ENCODE measurements at regions not wholly inside any gene's neighbourhood (a gene's known extent, or its start where the extent isn't known, plus 50 kb on each side); places are given as distances from the start of the nearest gene placed in this dataset.

GRCh38 chr6:105825210-105825609 is 260.9 kb upstream of the PRDM1 start:
- H3K4me1 Mint-ChIP-seq (ENCODE audit: low read depth): peaks cover 4% of the 10 kb centered on the region
- peaks cover 4% of the 10 kb centered on the region for H3K9me3 Mint-ChIP-seq
- H3K4me3 Mint-ChIP-seq: no peak overlapping the region
- no peak overlapping the region for H3K27ac Mint-ChIP-seq
- peaks cover 7% of the 10 kb centered on the region for H3K27me3 Mint-ChIP-seq
- no peaks in the 10 kb centered on the region for H3K36me3 Mint-ChIP-seq (ENCODE audit: low read depth)

GRCh38 chr6:105824732-105825131 is 261.4 kb upstream of the PRDM1 start:
- Mint-ChIP-seq H3K4me3 (no peak overlapping the region), H3K27ac (no peak overlapping the region), H3K4me1 (ENCODE audit: low read depth) (peaks cover 4% of the 10 kb centered on the region), H3K9me3 (peaks cover 4% of the 10 kb centered on the region), H3K36me3 (ENCODE audit: low read depth) (no peaks in the 10 kb centered on the region), H3K27me3 (peaks cover 7% of the 10 kb centered on the region)

GRCh38 chr6:105821777-105822176 is 264.4 kb upstream of the PRDM1 start:
- Mint-ChIP-seq H3K36me3 (ENCODE audit: low read depth) (no peaks in the 10 kb centered on the region), H3K4me3 (no peak overlapping the region), H3K27me3 (peaks cover 3% of the 10 kb centered on the region), H3K9me3 (peaks cover 4% of the 10 kb centered on the region), H3K27ac (no peak overlapping the region), H3K4me1 (ENCODE audit: low read depth) (peaks cover 4% of the 10 kb centered on the region)

DNA sequence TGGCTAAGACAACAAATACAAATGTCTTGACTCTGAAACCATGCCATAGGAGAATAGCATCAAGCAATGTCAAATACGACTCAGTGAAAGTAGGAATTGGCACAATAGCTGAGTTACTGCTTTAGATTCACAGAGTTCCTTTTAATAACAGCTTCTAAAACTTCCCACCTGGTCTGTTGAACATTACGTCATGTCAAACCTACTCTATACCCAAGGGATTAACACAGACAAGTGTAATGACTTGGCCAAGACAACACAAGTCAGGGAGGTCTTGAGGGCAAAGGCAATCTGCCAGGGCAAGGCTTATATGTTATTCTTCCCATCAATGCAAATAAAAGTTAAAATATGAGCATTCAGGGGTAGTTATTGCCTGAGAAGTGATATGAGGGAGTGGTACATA is 265.1 kb upstream of the PRDM1 start:
- Mint-ChIP-seq H3K4me1 (ENCODE audit: low read depth) (peaks cover 8% of the 10 kb centered on the region), H3K36me3 (ENCODE audit: low read depth) (no peaks in the 10 kb centered on the region), H3K9me3 (peaks cover 4% of the 10 kb centered on the region), H3K27ac (no peak overlapping the region), H3K27me3 (peaks cover 3% of the 10 kb centered on the region), H3K4me3 (no peak overlapping the region)

DNA sequence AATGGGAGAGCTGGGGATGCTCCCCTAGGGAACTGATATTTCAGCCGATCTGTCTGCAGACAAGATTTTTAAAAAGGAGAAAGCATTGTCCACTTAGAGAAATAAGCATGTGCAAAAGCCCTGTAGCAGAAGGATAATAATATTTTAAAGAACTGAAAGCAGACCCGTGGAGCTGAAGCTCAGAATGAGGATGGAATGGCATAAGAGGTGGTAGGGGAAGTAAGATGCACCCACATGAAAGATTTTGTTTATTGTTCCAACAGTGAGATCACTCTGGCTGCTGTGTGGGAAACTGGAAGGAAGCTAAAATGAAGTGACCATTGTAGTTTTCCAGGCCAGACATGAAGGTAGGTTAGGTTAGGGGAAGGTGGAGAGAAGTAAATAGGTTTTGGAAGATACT is 266.4 kb upstream of the PRDM1 start:
- Mint-ChIP-seq H3K4me3 (no peak overlapping the region), H3K36me3 (ENCODE audit: low read depth) (no peaks in the 10 kb centered on the region), H3K27me3 (no peaks in the 10 kb centered on the region), H3K4me1 (ENCODE audit: low read depth) (peaks cover 21% of the 10 kb centered on the region), H3K27ac (no peak overlapping the region), H3K9me3 (peaks cover 4% of the 10 kb centered on the region)

DNA sequence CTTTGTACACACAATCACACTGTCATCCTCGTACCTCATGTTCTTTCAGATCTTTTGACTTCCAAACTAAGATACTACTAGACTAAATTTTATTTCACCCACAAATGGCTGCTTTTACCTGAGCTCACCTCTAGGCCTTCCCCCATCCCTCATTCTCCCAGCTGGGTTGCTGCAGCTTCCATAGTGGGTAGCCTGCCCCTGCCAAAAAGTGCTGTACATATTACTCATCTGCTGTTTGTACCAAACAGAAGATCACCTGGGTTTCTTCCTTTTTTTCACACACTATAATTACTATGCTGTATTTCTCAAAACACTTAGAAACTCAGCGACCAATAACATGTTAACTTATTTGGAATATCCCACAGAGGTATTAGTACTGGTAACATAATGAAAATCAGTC is 267.6 kb upstream of the PRDM1 start:
- Mint-ChIP-seq H3K4me1 (ENCODE audit: low read depth) (peaks cover 22% of the 10 kb centered on the region), H3K27me3 (no peaks in the 10 kb centered on the region), H3K36me3 (ENCODE audit: low read depth) (no peaks in the 10 kb centered on the region), H3K9me3 (peaks cover 4% of the 10 kb centered on the region), H3K27ac (no peak overlapping the region), H3K4me3 (no peak overlapping the region)

GRCh38 chr6:105817961-105818360 is 268.2 kb upstream of the PRDM1 start:
- Mint-ChIP-seq H3K27me3 (no peaks in the 10 kb centered on the region), H3K4me1 (ENCODE audit: low read depth) (peaks cover 22% of the 10 kb centered on the region), H3K27ac (no peak overlapping the region), H3K9me3 (peaks cover 4% of the 10 kb centered on the region), H3K4me3 (no peak overlapping the region), H3K36me3 (ENCODE audit: low read depth) (no peaks in the 10 kb centered on the region)

DNA sequence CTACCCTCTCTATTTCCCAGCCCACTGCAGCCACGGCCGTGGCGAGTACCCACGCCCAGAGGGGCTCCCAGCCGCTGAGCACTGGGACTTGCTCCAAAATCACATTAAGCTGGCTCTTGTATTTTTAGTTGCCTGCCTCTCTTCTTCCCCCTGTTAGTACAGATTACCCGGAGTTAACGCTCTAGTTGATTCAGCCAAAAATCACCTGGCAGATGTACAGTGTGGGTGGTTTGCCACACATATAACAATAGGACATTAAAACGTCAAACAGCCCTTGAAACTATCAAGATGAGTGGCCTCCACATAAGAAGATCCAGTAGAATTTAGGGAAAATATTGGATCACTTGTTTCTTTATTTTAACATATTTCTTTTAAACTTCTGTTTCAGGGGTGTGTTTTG is 268.8 kb upstream of the PRDM1 start:
- H3K4me3 Mint-ChIP-seq: no peak overlapping the region
- H3K27ac Mint-ChIP-seq: no peak overlapping the region
- H3K27me3 Mint-ChIP-seq: peaks cover 3% of the 10 kb centered on the region
- peaks cover 4% of the 10 kb centered on the region for H3K9me3 Mint-ChIP-seq
- no peaks in the 10 kb centered on the region for H3K36me3 Mint-ChIP-seq (ENCODE audit: low read depth)
- peaks cover 22% of the 10 kb centered on the region for H3K4me1 Mint-ChIP-seq (ENCODE audit: low read depth)

DNA sequence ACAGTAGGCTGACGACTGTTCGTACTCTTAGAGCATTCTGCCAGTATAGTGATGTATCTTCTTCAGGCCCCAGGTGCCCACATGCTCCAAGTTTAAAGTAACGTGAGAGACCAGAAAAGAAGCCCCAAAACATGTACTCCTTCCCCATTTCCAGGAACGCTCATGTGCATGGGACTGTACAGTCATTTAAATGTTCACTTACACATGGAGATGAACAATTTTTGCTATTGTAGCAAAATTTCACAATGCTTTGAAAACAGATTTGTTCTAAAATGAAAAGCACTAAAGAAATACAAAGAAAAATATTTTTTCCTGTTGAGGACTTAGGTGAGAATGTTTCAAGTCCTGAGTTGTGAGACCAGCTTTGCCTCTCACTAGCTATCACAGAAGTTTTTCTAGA is 269.3 kb upstream of the PRDM1 start:
- H3K4me1 Mint-ChIP-seq (ENCODE audit: low read depth): peaks cover 22% of the 10 kb centered on the region
- H3K36me3 Mint-ChIP-seq (ENCODE audit: low read depth): no peaks in the 10 kb centered on the region
- no peak overlapping the region for H3K27ac Mint-ChIP-seq
- no peak overlapping the region for H3K4me3 Mint-ChIP-seq
- peaks cover 3% of the 10 kb centered on the region for H3K9me3 Mint-ChIP-seq
- H3K27me3 Mint-ChIP-seq: peaks cover 5% of the 10 kb centered on the region

DNA sequence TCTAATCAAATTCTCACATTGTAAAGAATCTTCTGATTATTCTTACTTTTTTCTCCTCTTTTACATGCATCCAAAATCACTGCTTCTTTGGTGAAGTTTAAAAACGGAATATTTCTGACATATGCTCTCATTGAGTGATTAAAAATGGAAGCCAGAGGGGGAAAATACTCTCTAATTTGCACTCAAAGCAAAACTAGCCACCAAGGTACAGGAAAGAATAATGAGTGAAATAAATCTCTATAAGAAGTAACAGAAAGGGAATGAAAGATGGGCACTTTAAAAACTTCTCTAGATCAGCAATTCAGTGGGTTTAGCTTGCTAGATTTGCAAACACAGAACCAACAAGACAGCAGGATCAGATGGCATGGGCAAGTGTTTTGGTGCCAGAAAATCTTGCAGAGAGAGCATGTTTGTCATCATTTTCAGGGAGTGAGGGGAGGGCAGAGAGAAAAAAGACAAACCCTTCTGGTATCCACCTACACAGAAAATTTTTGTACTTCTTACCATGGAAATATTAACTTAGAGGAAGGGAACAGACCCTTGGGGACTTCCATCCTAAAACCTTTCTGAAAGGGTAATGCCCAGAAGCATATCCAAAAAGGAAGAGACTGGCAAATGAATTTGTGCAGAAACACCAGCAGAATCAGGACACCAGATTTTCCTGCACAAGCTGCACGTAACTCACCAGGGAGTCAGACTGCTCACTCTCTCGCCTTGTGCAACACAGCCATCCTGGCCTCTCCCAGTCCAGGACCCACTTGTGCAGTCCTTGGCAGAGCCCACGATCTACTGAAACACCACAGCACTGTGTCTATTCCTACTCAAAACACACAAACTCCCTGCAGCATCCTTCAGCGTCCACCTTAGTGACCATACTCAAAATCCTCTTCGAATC is 270.2 kb upstream of the PRDM1 start:
- H3K4me1 Mint-ChIP-seq (ENCODE audit: low read depth): peaks cover 23% of the 10 kb centered on the region

GRCh38 chr6:105814745-105815536 is 271.2 kb upstream of the PRDM1 start:
- no peak overlapping the region for H3K4me3 Mint-ChIP-seq
- no peaks in the 10 kb centered on the region for H3K9me3 Mint-ChIP-seq
- no peak overlapping the region for H3K27ac Mint-ChIP-seq
- peaks cover 7% of the 10 kb centered on the region for H3K27me3 Mint-ChIP-seq
- peaks cover 32% of the 10 kb centered on the region for H3K4me1 Mint-ChIP-seq (ENCODE audit: low read depth)
- H3K36me3 Mint-ChIP-seq (ENCODE audit: low read depth): no peaks in the 10 kb centered on the region

More for the DNA sequence above, 270.2 kb upstream of the PRDM1 start:
- no peaks in the 10 kb centered on the region for H3K36me3 Mint-ChIP-seq (ENCODE audit: low read depth)
- no peak overlapping the region for H3K4me3 Mint-ChIP-seq
- no peaks in the 10 kb centered on the region for H3K9me3 Mint-ChIP-seq
- H3K27me3 Mint-ChIP-seq: peaks cover 7% of the 10 kb centered on the region
- H3K27ac Mint-ChIP-seq: no peak overlapping the region

- Mint-ChIP-seq H3K27me3 (peaks cover 12% of the 10 kb centered on the region), H3K4me1 (ENCODE audit: low read depth) (peaks cover 48% of the 10 kb centered on the region), H3K4me3 (no peak overlapping the region), H3K9me3 (no peaks in the 10 kb centered on the region), H3K27ac (peak overlapping the region; percentile 53), H3K36me3 (ENCODE audit: low read depth) (no peaks in the 10 kb centered on the region)
Observed at GRCh38 chr6:105810922-105811482, 275.1 kb upstream of the PRDM1 start.

DNA sequence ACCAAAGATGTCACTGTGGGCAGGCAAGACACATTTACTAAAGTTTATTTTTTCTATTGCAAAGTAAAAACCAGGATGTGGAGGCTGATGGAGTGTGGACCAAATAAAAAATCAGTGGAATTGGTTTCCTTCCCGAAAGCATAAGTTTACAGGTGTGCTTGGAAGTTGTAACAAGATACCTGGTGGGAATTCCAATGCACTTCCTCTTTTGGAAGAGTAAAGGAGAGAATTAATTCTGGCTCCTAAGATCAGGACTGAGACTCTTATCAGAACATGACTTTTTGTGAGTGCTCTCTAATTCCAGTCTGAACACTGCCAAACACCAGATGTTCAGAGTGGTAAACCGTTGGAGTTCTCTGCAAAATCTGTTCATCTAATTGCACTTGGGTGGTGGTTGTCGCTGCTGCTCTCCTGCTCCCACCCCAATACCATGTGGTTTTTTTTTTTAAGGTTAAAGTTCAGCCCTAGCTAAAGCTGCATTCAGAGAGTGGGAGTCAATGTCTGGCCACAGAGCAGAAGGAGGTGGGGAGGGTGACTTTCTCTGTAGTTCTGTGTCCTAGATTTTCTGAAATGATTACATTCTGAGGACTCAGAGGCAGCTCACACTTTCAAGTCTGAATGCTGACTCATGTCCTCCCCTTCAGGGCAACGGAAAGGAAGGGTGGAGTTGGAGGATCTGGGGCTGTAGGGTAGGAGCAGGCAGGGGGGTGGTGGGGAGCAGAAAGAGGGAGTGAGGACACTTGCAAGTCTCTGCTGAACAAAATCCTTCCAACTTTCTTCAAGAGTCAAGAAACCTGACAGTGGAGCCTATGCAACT is 275.8 kb upstream of the PRDM1 start:
- Mint-ChIP-seq H3K4me1 (ENCODE audit: low read depth) (peaks cover 41% of the 10 kb centered on the region), H3K4me3 (peak overlapping the region; percentile 35), H3K9me3 (no peaks in the 10 kb centered on the region), H3K27me3 (peaks cover 12% of the 10 kb centered on the region), H3K27ac (peak overlapping the region; percentile 53), H3K36me3 (ENCODE audit: low read depth) (no peaks in the 10 kb centered on the region)

DNA sequence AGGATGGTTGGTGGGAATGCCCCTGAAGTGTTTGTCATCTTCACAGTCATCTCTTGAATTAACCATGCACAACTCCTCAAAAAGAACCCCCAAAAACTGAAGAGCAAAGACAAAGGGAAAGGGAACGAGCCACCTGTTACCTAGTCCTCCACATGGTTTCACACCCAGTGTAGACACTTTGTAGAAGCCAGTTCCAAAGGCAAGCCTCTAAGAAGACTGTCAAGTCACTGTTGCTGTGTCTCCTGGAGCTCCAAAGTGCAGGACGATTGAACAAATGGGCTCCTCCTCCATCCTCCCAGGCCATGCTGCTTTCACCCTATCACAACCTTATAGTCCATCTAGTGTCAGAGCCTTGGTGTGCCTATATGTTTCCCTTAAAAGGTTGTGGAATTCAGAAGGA is 277.6 kb upstream of the PRDM1 start:
- no peaks in the 10 kb centered on the region for H3K36me3 Mint-ChIP-seq (ENCODE audit: low read depth)
- peaks cover 12% of the 10 kb centered on the region for H3K27me3 Mint-ChIP-seq
- no peak overlapping the region for H3K27ac Mint-ChIP-seq
- peaks cover 31% of the 10 kb centered on the region for H3K4me1 Mint-ChIP-seq (ENCODE audit: low read depth)
- H3K9me3 Mint-ChIP-seq: no peaks in the 10 kb centered on the region
- H3K4me3 Mint-ChIP-seq: no peak overlapping the region

All from stimulated activated naive CD8-positive, alpha-beta T cell treated with anti-CD3 and anti-CD28 coated beads, Interleukin-15, Interleukin-2, amounts not matched to agents 100 ng/mL and 50 ng/mL, for 24 hours (primary cell).